Bronchial epithelial cell (primary cell): ENCODE measurements at regions not wholly inside any gene's neighbourhood (a gene's known extent, or its start where the extent isn't known, plus 50 kb on each side); places are given as distances from the start of the nearest gene placed in this dataset.

Experiments
- DNase-seq: peaks from one replicate; pipeline ENCODE4 v3.0.0-alpha.2; 2010; ENCODE audit warnings: low read depth
- FAIRE-seq: peaks from 2 replicates; lab custom pipeline; 2011; peaks lifted over from hg19 to GRCh38; lab: Jason Lieb, UNC
- H3K27me3 ChIP-seq: 2 replicates; pipeline ENCODE4 v1.5.1; 2011; ENCODE audit warnings: low read length; ENCODE audit not compliant: control insufficient read depth, insufficient read depth
- H3K36me3 ChIP-seq: 2 replicates; pipeline ENCODE4 v1.5.1; 2011; ENCODE audit warnings: low read length; ENCODE audit not compliant: control insufficient read depth, insufficient read depth
- H3K4me3 ChIP-seq: 2 replicates; pipeline ENCODE4 v1.5.1; 2011; ENCODE audit warnings: mild to moderate bottlenecking, low read depth, low read length, control low read depth
- CTCF ChIP-seq: IDR thresholded peaks from 2 replicates; pipeline ENCODE4 v1.5.1; 2011; ENCODE audit warnings: mild to moderate bottlenecking, moderate library complexity, low read length, control low read depth, inconsistent platforms; ENCODE audit not compliant: insufficient read depth, severe bottlenecking

GRCh38 chr1:57949168-57949567 lies 525.3 kb upstream of the DAB1 start:
- TF ChIP-seq CTCF = no peak
- DNase-seq = no peak
- no peak for FAIRE-seq
- Histone ChIP-seq H3K4me3 (no peak overlapping the region), H3K27me3 (no peaks in the 10 kb centered on the region), H3K36me3 (no peaks in the 10 kb centered on the region)

- TF ChIP-seq CTCF = no peak
- FAIRE-seq (no peak), DNase-seq (peak; percentile 59)
- Histone ChIP-seq H3K27me3 (no peaks in the 10 kb centered on the region), H3K4me3 (no peak overlapping the region), H3K36me3 (no peaks in the 10 kb centered on the region)
Observed at GRCh38 chr1:57947471-57947870, 523.6 kb upstream of the DAB1 start.

- FAIRE-seq = no peak
- no peaks in the 10 kb centered on the region for H3K27me3 ChIP-seq
- H3K36me3 ChIP-seq = no peaks in the 10 kb centered on the region
- DNase-seq = no peak
- TF ChIP-seq CTCF = no peak
- no peak overlapping the region for H3K4me3 ChIP-seq
Observed at GRCh38 chr1:57945045-57945444, 521.2 kb upstream of the DAB1 start.

GRCh38 chr1:57943365-57943764 lies 519.5 kb upstream of the DAB1 start:
- FAIRE-seq (no peak), DNase-seq (no peak)
- Histone ChIP-seq H3K4me3 (no peak overlapping the region), H3K36me3 (no peaks in the 10 kb centered on the region), H3K27me3 (no peaks in the 10 kb centered on the region)
- TF ChIP-seq CTCF = no peak

- H3K4me3 ChIP-seq = no peak overlapping the region
- no peaks in the 10 kb centered on the region for H3K27me3 ChIP-seq
- FAIRE-seq (peak; percentile 64), DNase-seq (no peak)
- TF ChIP-seq CTCF = no peak
- H3K36me3 ChIP-seq = no peaks in the 10 kb centered on the region
Observed at GRCh38 chr1:57934745-57935144, 510.9 kb upstream of the DAB1 start.

GRCh38 chr1:57927003-57927402 lies 503.1 kb upstream of the DAB1 start:
- Histone ChIP-seq H3K27me3 (no peaks in the 10 kb centered on the region), H3K4me3 (no peak overlapping the region), H3K36me3 (no peaks in the 10 kb centered on the region)
- no peak for TF ChIP-seq CTCF
- FAIRE-seq = no peak
- no peak for DNase-seq
